ACC112 (cell line): ENCODE measurements at regions not wholly inside any gene's neighbourhood (a gene's known extent, or its start where the extent isn't known, plus 50 kb on each side); places are given as distances from the start of the nearest gene placed in this dataset.

Experiments
- H2AFZ ChIP-seq: fragments of 200-600 bp; sonication (generic); one replicate; pipeline ENCODE4 v1.6.0; 2017; ENCODE audit warnings: antibody characterized with exemption, low read length; ENCODE audit not compliant: unreplicated experiment
- H3K27ac ChIP-seq: fragments of 200-600 bp; sonication (generic); 2 replicates; pipeline ENCODE4 v1.5.1; 2014; ENCODE audit warnings: low read depth, mild to moderate bottlenecking, antibody characterized with exemption, low read length, moderate library complexity
- H3K27me3 ChIP-seq: fragments of 200-600 bp; sonication (generic); 2 replicates; pipeline ENCODE4 v1.6.1; 2014; ENCODE audit warnings: mild to moderate bottlenecking, antibody characterized with exemption, low read length, moderate library complexity, mixed read lengths; ENCODE audit not compliant: insufficient read depth
- H3K36me3 ChIP-seq: fragments of 200-600 bp; sonication (generic); 2 replicates; pipeline ENCODE4 v1.6.1; 2016; ENCODE audit warnings: mild to moderate bottlenecking, antibody characterized with exemption, low read length, moderate library complexity, mixed read lengths; ENCODE audit not compliant: insufficient read depth
- H3K4me1 ChIP-seq: fragments of 200-600 bp; sonication (generic); one replicate; pipeline ENCODE4 v1.6.1; 2016; ENCODE audit warnings: low read length, mixed read lengths; ENCODE audit not compliant: insufficient read depth, unreplicated experiment, control insufficient read depth
- H3K4me3 ChIP-seq: fragments of 200-600 bp; sonication (generic); 2 replicates; pipeline ENCODE4 v1.5.1; 2014; ENCODE audit warnings: mild to moderate bottlenecking, low read depth, low read length
- H3K79me2 ChIP-seq: fragments of 200-600 bp; sonication (generic); one replicate; pipeline ENCODE4 v1.6.0; 2016; ENCODE audit warnings: low read length; ENCODE audit not compliant: control insufficient read depth, unreplicated experiment, insufficient read depth

DNA sequence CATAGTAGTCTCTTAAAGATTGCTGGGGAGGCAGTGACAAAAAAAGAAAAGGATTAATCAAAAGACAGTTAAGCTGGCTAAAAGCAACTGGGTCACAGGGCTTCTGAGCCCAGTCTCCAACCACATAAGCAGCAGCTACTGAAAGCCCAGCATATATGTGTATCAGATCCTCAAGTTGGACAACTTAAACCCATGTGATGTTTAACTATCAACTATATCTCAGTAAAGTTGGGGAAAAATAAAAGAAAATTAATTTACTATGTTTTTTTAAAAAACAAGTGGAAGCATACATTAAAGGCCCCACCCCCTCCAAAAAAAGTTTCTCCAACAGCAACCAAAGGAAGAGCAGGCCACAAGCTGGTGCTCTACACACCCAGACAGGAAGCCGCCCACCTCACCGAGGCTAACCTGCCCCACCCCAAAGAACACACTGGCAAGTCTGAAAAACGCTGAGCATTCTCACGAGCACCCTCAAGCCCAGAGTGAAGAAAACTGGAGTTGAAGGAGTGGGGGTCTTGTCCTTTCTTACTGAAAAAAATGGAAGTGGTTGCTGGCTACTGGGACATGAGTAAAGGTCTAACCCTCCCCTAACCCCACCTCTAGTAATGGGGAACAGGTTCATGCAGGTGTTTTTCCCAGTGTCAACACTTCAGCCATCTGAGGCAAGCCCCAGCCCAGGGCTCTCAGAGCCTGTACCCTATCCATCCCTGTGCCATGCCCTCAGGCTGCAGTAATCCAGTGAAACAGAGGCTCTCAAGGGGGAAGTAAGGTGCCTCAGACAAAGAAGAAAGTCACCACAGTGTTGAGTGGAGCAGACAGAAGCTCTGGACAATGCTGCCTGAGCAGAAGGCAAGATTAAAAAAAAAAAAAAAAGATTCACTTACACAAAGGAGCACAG, 106.3 kb downstream of the GYPC start:
- Histone ChIP-seq H3K27me3 (peaks cover 14% of the 10 kb centered on the region), H3K79me2 (no peaks in the 10 kb centered on the region), H3K27ac (no peak overlapping the region), H3K36me3 (no peaks in the 10 kb centered on the region), H3K4me3 (no peak overlapping the region), H3K4me1 (no peaks in the 10 kb centered on the region), H2AFZ (no peak overlapping the region)

DNA sequence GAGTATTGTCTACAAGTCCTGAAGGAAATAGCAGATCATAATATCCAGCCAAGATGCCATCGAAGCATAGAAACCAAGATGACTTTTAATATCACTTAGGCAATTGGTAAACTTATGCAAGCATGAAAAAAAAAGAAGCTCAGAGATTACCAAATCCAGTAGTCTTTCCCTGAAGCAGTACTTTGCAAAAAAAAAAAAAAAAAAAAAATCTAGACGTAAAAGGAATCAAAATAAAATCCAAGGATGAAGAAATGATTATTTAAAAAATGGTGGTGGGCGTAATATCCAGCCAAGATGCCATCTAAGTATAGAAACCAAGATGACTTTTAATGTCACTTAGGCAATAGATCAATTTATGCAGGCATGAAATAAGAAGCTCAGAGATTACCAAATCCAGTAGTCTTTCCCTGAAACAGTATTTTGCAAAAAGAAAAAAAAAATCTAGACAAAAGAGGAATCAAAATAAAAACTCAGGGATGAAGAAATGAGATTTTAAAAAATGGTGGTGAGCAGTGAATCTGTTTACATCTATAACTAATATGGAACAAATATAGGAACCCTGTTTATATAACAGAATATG, 108.8 kb downstream of the GYPC start:
- Histone ChIP-seq H3K4me3 (no peak overlapping the region), H3K27ac (no peak overlapping the region), H2AFZ (no peak overlapping the region), H3K27me3 (peaks cover 14% of the 10 kb centered on the region), H3K4me1 (no peaks in the 10 kb centered on the region), H3K79me2 (no peaks in the 10 kb centered on the region), H3K36me3 (no peaks in the 10 kb centered on the region)

DNA sequence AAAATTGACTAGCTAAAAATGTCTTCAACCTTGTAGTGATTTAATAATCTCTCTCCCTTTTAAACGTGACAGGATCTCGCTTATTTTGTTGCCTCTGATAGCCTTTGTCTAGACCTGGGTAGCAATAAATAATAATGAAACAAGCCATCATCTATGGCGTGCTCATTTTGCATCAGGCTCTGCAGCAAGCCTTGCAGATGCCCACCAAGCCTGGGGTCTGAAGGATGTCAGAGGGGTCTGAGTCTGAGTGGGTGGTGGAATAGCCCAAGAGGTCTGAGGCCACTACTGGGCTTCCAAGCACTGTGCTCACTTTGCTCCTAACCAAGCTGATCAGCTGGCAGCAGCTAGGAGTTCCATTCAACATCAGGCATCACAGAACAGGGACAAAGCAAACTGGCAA, 109.4 kb downstream of the GYPC start:
- Histone ChIP-seq H3K27ac (no peak overlapping the region), H2AFZ (no peak overlapping the region), H3K4me1 (no peaks in the 10 kb centered on the region)

DNA sequence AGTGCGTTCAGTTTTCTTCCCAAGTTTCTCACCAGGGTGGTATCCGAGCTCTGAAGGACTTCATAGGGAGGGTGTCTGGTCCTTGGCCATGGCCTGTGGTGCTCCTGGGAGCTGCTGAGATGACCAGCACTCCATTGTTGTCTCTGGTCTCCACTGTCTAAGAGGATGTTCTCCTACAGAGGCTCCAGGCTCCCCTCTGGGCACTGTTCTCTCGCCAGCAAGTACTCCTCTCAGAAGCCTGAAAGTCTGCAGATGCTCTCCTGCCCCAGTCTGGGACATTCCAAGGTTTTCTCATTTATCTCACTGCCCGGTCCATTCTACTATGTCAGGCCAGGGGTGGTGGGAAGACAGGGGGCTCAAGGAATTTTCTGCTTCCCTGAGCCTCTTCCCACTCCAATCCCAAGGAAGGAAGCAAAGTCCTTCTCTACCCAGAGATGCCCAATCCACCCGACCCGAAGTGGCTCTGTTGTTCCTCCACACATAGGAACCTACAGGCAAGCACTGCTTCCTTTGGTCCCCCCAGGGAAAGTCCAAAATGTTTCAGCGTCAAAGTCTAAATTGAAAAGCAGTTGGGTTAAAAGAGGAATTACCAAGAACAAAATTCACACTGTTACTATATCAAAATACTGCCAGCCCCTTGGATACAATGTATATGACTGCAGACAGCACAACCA, 110.5 kb downstream of the GYPC start:
- Histone ChIP-seq H3K4me3 (no peak overlapping the region), H2AFZ (no peak overlapping the region), H3K79me2 (no peaks in the 10 kb centered on the region), H3K4me1 (no peaks in the 10 kb centered on the region), H3K36me3 (no peaks in the 10 kb centered on the region), H3K27me3 (peaks cover 14% of the 10 kb centered on the region), H3K27ac (no peak overlapping the region)

More for the DNA sequence above, 109.4 kb downstream of the GYPC start:
- Histone ChIP-seq H3K79me2 (no peaks in the 10 kb centered on the region), H3K27me3 (peaks cover 14% of the 10 kb centered on the region), H3K36me3 (no peaks in the 10 kb centered on the region), H3K4me3 (no peak overlapping the region)

DNA sequence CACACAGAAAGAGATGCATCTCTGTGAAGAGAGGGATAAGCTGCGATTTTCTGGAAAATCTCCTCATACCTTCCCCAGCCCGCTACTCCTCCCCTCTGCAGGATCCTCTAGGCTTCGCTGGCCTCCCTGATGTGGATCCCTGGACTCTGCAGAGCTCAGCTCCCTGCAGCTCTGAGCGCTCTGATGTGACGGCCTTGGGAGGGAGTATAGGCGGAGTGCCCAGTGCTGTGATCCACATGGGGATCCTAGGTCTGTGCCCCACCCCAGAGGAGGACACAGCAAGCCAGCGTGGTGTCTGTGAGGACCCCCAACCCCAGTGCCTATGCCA, 111.0 kb downstream of the GYPC start:
- Histone ChIP-seq H3K27me3 (peaks cover 14% of the 10 kb centered on the region), H3K79me2 (no peaks in the 10 kb centered on the region), H3K36me3 (no peaks in the 10 kb centered on the region)

DNA sequence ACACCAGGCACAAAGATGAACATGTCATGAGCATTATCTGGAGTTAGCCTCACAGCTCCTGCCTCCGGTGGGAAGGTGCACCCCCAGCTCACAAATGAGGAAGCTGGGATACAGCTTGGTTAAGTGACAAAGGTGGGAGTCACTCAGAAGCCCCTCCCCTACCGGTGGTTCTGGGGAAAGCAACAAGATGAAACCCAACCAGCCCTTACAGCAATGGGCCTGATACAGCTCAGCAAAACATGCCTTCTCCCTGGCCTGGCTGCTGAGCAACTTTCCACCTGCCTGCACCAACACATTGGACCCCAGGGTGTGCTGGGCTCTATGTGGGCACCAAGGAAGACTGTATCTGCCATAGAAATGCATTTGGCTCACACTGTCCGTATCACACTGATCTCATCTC, 113.2 kb downstream of the GYPC start:
- no peak overlapping the region for H3K4me3 ChIP-seq

More for the DNA sequence above, 111.0 kb downstream of the GYPC start:
- Histone ChIP-seq H3K27ac (no peak overlapping the region), H3K4me1 (no peaks in the 10 kb centered on the region), H2AFZ (no peak overlapping the region), H3K4me3 (no peak overlapping the region)

DNA sequence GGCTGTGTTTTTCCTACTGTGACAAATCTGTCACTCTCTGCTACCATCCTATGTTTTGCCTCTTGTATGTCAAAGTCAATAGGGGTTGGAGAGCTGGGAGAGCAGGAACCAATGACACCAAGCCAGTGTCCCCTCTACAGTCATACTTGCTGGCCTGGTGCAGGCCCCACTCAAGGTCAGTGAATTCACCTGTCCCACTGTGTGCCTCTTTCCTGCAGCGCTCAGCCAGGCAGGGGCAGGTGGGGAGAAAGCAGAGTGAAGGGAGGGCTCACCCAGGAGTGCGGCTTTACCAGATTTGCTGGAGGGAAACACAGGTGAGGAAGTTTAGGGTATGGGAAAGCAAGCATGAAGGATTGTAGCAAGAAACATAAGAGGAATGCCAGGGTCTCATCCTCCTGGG, 114.5 kb downstream of the GYPC start:
- Histone ChIP-seq H3K36me3 (no peaks in the 10 kb centered on the region), H3K79me2 (no peaks in the 10 kb centered on the region), H3K4me1 (no peaks in the 10 kb centered on the region), H3K4me3 (no peak overlapping the region), H3K27ac (no peak overlapping the region), H3K27me3 (peaks cover 13% of the 10 kb centered on the region), H2AFZ (no peak overlapping the region)

More for the DNA sequence above, 113.2 kb downstream of the GYPC start:
- no peaks in the 10 kb centered on the region for H3K4me1 ChIP-seq
- H3K79me2 ChIP-seq = no peaks in the 10 kb centered on the region
- H3K27me3 ChIP-seq = peaks cover 12% of the 10 kb centered on the region
- H2AFZ ChIP-seq = no peak overlapping the region
- H3K36me3 ChIP-seq = no peaks in the 10 kb centered on the region
- H3K27ac ChIP-seq = no peak overlapping the region

DNA sequence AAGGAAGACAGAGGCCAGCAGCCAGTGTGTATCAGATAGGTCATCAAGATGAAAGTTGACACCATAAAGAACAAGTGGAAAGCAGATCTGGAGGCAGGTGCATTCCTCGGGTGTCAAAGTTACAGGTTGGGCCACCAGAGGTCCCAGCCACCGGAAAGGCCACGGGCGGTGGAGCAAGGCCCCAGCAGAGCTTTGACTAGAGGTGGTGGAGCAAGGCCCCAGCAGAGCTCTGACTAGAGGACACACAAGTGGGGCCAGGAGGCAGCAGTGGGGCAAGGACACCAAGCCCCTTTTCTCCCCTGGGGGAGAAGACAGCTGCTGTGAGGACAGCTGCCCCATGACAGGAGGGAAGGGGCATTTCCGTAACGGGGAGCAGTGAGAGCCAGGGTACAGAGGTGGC, 115.1 kb downstream of the GYPC start:
- Histone ChIP-seq H3K4me3 (no peak overlapping the region), H3K27ac (no peak overlapping the region), H2AFZ (no peak overlapping the region), H3K36me3 (no peaks in the 10 kb centered on the region), H3K4me1 (no peaks in the 10 kb centered on the region), H3K79me2 (no peaks in the 10 kb centered on the region), H3K27me3 (peaks cover 19% of the 10 kb centered on the region)

DNA sequence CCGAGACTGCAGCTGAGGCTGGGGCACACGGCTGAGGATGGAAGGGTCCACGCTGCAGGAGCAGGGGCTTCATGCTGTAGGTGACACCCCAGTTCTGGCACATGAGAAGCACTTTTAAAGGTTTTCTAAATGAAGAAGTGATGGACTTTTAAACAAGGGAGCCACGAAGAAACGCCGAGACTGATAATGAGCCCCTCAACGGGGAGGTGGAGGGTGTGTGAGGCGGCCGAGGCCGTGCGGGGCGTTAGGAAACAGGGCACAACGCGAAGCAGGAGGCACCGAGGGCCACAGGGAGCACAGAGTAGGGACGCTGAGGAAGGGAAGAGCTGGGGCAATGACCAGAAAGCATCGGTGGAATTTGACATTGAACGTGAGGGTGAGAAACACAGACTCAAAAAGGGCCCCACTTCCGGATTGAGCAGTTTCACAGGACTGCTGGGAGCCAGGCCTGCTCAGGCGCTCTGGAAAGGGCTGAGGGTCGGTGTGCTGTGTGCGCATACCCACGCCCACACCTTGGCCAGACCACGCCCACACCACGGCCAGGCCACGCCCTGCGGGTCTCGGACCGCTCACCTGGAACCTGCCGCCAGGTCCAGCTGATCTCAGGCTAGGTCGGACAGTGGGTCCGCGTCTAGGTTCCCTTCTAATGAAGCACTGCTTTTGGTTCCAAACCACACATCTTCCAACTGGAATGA, 115.7 kb downstream of the GYPC start:
- Histone ChIP-seq H2AFZ (no peak overlapping the region), H3K27ac (no peak overlapping the region), H3K36me3 (no peaks in the 10 kb centered on the region), H3K4me1 (no peaks in the 10 kb centered on the region), H3K27me3 (peaks cover 20% of the 10 kb centered on the region), H3K79me2 (no peaks in the 10 kb centered on the region), H3K4me3 (no peak overlapping the region)

DNA sequence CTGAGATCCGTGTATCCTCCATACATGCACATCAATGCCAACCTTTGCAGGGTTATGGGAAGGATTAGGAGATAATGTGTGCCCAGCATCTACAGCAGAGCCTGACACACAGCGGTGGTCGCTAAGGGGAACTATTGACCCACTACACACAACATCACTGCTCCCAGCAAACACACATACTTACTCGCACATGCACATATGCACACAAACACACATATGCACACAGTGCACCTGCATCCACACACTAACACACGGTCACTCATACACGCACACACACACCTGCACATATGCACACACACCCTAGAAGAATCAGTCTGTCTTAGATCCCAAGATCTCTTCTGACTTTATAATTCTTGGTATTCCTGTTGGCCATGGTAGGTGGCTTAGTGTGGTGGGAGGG, 118.3 kb downstream of the GYPC start:
- H2AFZ ChIP-seq = no peak overlapping the region

More for the DNA sequence above, 118.3 kb downstream of the GYPC start:
- Histone ChIP-seq H3K79me2 (no peaks in the 10 kb centered on the region), H3K4me3 (no peak overlapping the region), H3K4me1 (no peaks in the 10 kb centered on the region), H3K27ac (no peak overlapping the region), H3K27me3 (peaks cover 18% of the 10 kb centered on the region), H3K36me3 (no peaks in the 10 kb centered on the region)
